ENCODE measurements at regions not wholly inside any gene's neighbourhood (a gene's known extent, or its start where the extent isn't known, plus 50 kb on each side); places are given as distances from the start of the nearest gene placed in this dataset.

DNA sequence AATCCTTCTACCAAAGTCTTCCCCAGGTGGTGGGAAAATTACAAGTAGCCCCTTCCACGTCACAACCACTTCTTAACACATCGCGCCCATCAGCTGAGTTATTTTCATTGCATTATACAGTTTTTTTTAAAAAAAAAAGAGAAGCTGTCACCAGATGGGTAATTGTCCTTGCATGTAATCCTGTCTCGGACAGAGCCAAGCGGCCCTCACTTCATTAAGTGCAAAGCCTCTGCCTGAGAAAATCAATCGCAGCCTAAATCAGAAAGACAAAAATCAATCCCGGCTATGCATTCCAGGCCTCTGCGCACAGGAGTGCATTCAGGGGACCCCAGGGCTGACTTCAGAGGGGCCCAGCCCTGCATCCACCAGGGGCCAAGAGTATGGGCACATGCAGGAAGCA is 538.9 kb downstream of the NPHP4 start:
- TF ChIP-seq, protein P1, sequence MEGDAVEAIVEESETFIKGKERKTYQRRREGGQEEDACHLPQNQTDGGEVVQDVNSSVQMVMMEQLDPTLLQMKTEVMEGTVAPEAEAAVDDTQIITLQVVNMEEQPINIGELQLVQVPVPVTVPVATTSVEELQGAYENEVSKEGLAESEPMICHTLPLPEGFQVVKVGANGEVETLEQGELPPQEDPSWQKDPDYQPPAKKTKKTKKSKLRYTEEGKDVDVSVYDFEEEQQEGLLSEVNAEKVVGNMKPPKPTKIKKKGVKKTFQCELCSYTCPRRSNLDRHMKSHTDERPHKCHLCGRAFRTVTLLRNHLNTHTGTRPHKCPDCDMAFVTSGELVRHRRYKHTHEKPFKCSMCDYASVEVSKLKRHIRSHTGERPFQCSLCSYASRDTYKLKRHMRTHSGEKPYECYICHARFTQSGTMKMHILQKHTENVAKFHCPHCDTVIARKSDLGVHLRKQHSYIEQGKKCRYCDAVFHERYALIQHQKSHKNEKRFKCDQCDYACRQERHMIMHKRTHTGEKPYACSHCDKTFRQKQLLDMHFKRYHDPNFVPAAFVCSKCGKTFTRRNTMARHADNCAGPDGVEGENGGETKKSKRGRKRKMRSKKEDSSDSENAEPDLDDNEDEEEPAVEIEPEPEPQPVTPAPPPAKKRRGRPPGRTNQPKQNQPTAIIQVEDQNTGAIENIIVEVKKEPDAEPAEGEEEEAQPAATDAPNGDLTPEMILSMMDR (IDR thresholded peaks at IDR 0.05; ENCODE audit: low read depth, low read length, poor library complexity, severe bottlenecking): no peak
- TF ChIP-seq EZH2phosphoT487 (IDR thresholded peaks at IDR 0.05; ENCODE audit: borderline replicate concordance, low read length): no peak

Measured in DOHH2 (cell line).